NOMO-1 treated with DMSO at 0.1 percent for 48 hours (cell line): ENCODE measurements at regions not wholly inside any gene's neighbourhood (a gene's known extent, or its start where the extent isn't known, plus 50 kb on each side); places are given as distances from the start of the nearest gene placed in this dataset.

ENCODE experiments used
- DNase-seq: peaks from one replicate; lab custom pipeline; 2025; ENCODE audit not compliant: unreplicated experiment; lab: John Stamatoyannopoulos, UW

- no peak for DNase-seq
These were observed 538.3 kb upstream of the FAT3 start for GRCh38 chr11:91686281-91686680.

DNA sequence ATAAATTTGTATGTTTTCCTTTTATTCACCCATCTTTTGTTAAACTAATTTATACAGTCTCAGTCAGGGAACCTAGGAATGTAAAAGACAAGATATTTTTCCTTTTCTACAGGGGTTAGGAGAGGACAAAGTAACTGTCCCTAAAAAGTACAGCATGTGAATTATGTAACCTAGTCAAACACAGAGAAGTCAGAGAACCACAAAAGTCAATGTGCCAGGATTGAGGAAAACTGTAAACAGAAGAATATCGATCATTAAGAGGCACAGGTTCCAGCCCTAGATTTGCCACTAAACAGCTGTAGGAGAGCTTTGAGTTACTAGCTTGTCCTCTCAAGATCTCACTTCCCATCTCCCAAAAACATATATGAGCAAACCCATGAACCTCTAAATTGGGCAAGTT is 550.9 kb upstream of the FAT3 start:
- no peak for DNase-seq

DNA sequence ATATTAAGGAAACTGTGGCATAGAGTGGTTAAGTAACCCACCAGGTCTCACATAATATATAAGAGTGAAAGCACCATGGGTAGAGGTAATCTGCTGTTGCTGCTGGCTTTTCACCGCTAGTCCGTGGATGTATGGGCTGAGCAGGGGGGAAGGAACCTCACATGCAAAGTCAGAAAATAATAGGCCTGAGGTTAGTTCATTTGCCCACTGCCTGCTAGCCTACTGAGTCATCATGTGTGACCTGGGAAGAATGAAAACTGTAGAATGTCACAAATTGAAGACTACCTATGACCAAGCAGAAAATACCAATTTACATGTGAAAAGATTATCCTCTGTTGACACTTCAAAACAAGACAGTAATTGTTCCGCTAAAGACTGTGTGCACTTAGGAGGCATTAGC is 560.1 kb upstream of the FAT3 start:
- no peak for DNase-seq

GRCh38 chr11:91660036-91660435 is 564.6 kb upstream of the FAT3 start:
- DNase-seq, result no peak

DNA sequence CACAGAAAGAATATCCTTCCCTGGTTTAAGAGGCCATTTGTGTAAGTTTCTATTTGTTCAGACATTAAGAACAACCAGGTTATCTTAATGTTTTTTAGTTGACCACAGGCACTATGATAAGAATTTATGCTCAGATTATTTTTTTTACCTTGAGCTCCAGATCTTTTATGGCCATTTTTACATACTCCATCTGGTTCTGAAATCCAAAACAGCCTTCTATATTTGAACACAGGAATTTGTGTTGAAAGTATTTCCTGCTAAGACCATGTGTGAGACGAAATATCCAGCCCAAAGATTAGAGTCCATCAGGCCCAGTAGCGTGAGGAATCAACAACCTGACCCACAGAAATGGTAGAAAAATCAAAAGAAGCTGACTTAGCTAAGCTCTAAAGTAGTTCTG is 569.9 kb upstream of the FAT3 start:
- no peak for DNase-seq

DNA sequence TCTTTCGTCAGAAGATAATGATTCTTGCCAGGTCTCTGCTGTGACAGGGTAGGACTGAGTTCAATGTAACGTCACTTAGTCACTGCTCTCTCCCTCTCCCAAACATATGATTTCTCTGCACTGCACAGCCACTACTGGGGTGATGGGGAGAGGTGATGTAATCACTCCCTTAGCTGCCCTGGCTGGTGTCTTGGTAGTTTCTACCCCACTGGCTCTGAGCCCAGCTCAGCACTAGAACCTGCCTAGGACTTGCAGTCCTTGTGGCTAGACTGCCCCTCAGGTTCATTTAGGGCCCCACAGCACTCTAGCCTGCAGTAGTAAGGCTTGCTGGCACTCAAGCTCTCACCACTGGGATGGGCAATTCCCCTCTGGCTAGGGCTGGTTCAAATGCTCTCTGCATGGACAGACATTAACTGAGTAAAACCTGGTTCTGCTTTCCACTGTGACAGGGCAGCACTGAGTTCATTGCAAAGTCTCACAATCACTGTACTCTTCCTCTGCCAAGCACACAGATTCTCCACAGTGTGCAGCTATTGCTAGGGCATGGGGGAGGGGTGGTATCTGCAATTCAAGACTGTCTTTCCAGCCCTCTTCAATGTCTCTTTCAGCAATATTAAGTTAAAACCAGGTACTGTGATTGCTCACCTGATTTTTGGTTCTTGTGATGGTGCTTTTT is 571.4 kb upstream of the FAT3 start:
- no peak for DNase-seq

DNA sequence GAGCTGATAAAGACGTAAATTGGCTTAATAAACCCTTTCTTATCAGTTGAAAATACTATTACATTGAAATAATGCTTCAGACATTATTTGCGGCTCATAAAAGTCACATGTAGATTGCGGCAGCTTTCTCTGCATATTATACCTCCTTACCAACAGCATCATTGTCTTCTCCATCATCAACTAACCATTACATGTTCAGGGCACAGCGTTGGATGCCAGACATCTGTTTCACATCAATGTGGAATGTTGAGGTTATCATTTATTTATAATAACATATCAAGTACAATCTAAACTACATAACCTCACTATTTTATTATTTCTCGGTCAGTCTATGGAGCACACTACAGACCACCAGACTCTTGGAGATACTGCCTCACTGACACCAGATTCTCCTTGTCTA is 573.8 kb upstream of the FAT3 start:
- DNase-seq, result no peak

GRCh38 chr11:91641153-91641552 is 583.5 kb upstream of the FAT3 start:
- DNase-seq, result no peak

DNA sequence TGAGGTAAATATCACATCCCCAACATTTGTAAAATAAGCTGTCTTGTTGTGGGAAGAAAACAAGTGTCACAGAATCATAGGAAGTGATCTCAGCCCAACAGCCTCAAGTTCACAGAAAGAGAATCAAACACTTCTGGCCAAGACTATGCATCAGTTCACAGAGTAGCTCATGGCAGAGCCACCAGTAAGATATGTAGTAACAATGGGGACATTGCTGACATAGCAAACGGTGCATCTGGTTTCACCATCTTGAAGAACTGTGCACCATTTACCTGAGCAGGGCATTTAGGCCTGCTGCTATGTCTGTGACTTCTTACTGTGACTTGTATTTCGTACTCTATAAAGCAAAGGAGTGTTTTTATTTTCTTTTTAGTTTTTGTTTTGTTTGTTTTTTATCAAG is 585.3 kb upstream of the FAT3 start:
- DNase-seq, result no peak

DNA sequence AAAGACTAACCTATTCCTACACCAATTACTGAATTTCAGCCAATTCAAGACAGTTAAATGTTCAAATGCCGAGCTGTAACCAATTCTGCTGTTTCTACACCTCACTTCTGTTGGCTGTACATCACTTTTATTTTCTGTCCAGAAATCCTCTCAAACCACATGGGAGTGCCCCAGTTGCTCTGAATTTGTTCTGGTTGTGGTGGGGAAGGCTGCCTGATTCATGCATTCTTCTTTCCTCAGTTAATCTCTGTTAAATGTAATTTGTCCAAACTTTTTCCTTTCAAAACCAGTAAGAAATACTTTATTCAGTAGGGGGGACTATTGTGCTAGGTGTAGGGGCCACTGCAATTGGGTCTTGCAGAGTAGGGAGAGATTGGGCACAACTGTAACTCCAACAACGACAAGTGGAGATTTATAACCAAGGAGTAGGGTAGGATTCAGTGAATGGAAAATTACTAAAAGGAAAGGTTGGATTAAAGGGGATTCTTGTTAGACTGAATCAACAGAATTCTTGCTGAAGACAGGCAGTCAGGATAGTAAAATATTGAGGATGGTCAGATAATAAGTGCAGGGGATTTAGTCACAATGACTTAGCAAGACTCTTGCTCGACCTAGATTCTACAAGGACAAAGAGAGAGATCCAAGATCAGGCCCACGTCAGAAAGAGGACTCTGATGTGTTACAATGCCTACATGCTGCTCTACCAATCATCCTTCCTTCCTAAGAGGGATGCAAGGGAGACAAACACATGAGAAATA is 593.5 kb upstream of the FAT3 start:
- no peak for DNase-seq

- no peak for DNase-seq
These were observed 599.1 kb upstream of the FAT3 start for GRCh38 chr11:91625495-91625894.

DNA sequence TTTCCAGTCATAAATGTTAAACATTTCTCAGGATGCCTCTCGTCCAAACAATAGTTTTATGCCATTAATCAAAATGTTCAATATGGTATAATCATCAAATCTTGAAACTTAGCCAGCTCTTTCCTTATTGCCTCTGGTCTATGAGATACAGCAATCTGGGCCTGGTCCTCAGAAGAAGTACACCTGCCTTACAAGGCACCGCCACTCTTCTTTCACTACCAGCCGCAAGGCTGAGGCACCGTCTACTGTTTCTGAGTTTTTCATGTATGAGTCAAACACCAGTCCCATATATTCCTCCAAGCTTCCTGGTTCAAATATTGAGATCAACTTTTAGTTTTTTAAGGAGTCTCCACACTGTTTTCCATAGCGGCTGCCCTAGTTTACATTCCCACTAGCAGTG is 600.6 kb upstream of the FAT3 start:
- no peak for DNase-seq

- DNase-seq, result no peak
These were observed 615.9 kb upstream of the FAT3 start for GRCh38 chr11:91608677-91609076.

DNA sequence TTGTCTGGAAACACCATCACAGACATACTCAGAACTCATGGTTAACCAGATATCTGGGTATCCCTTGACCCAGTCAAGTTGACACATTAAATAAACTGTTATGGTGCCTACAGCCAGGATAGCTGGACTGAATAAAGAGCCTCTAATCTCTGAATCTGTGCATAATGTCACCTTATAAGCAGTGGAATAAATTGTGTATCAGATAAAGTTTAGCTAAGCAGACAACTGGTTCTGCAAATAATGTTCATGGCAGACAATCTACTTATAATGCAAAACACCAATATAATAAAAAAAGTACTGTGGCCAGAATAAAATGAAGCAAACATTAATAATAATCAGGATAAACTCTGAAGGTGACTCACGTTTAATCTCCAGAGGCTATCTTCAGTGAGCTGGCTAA is 628.5 kb upstream of the FAT3 start:
- no peak for DNase-seq

DNA sequence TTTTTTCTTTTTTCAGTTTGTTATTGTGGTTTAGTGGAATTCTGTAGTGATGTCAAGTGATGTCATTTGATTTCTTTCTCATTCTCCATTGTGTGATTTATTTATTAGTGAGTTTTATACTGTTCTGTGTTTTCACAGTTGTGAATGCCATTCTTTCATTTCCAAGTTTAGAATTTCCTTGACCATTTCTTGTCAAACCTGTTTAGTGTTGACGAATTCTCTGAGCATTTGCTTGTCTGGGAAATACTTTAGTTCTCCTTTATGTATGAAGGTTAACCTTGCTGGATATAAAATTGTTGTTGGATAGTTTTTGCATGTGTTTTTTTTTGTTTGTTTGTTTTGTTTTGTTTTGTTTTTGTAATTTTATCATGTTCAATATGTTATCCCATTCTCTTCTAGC is 633.6 kb upstream of the FAT3 start:
- DNase-seq, result no peak

DNA sequence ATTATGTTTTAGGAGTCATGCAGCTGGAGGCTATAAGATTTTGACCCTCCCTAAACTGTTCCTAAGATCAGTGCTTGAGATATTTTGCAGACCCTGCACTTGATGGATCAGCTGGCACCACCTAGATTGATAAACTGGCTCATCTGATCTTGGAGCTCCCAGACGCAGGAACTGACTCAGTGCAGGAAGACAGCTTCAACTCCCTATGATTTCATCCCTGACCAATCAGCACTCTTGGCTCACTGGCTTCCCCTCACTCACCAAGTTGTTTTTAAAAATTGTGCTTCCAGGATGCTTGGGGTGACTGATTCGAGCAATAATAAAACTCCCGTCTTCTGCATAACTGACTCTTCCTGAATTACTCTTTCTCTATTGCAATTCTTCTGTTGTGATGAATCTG is 637.5 kb upstream of the FAT3 start:
- DNase-seq, result no peak

- DNase-seq, result no peak
These were observed 639.4 kb upstream of the FAT3 start for GRCh38 chr11:91585035-91585801.

DNA sequence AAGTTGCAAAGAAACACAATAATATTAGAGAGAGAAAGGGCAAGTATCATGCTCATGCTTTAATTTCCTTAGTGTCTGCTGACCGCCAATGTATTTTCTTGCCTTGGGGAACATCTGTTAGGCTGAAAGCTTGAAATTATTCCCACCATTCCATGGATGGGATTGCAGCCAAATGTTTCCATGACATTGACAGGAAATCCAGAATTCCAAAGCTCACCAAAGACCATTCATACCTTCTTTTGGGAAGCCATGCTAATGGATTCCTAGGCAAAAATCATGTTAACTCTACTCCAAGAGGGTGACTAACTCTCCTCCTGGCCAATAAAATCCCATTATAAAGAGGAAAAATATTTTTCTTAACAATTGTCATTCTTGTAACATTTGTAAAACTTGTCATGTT is 661.4 kb upstream of the FAT3 start:
- no peak for DNase-seq

DNA sequence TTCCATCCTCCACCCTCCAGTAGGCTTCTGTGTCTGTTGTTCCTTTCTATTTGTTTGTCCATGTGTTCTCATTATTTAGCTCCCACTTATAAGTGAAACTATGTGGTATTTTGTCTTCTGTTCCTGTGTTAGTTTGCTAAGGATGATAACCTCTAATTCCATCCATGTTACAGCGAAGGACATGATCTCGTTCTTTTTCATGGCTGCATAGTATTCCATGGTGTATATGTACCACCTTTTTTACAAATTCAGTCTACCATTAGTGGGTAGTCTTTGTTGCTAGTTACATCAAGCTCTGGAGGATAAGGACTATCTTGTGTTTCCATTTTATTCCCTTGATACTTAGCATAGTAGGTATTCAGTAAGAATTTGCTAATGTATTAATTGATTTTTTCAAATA is 664.2 kb upstream of the FAT3 start:
- DNase-seq, result no peak

- no peak for DNase-seq
These were observed 686.6 kb upstream of the FAT3 start for GRCh38 chr11:91538065-91538464.

- DNase-seq, result no peak
These were observed 688.3 kb upstream of the FAT3 start for GRCh38 chr11:91536366-91536765.

DNA sequence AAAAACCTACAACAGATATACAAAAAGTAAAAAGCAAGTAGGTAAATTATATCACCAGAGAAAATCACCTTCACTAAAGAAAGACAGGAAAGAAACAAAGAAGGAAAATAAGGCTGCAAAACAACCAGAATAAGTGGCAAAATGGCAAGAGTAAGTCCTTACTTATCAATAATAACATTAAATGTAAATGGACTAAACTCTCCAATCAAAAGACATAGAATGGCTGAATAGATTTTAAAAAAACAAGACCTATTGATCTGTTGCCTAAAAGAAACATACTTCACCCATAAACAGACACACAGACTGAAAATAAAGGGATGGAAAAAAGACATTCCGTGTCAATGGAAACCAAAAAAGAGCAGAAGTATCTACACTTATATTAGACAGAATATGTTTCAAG is 695.7 kb upstream of the FAT3 start:
- no peak for DNase-seq
